Karpas-422 (cell line): ENCODE measurements at regions not wholly inside any gene's neighbourhood (a gene's known extent, or its start where the extent isn't known, plus 50 kb on each side); places are given as distances from the start of the nearest gene placed in this dataset.
"Not testable (repeated sequence)": the region's sequence is repeated elsewhere in the genome, so short reads cannot be mapped to it uniquely, and the experiment has no call there.

ENCODE experiments used
- DNase-seq: peaks from one replicate; pipeline ENCODE4 v3.0.0-alpha.2; 2015
- H2AFZ ChIP-seq: fragments of 200-600 bp; sonication (generic); 2 replicates; pipeline ENCODE4 v1.6.1; 2014; ENCODE audit warnings: antibody characterized with exemption, low read length, mixed read lengths
- H3K27ac ChIP-seq: fragments of 200-600 bp; sonication (generic); 2 replicates; pipeline ENCODE4 v1.5.1; 2014; ENCODE audit warnings: mild to moderate bottlenecking, low read length, moderate library complexity
- H3K27me3 ChIP-seq: fragments of 200-600 bp; sonication (generic); 2 replicates; pipeline ENCODE4 v1.6.1; 2014; ENCODE audit warnings: low read length, mixed read lengths
- H3K36me3 ChIP-seq: fragments of 200-600 bp; sonication (generic); 2 replicates; pipeline ENCODE4 v1.6.1; 2014; ENCODE audit warnings: low read length, mixed read lengths; ENCODE audit not compliant: insufficient read depth
- H3K4me1 ChIP-seq: fragments of 200-600 bp; sonication (generic); 2 replicates; pipeline ENCODE4 v1.6.1; 2014; ENCODE audit warnings: mild to moderate bottlenecking, low read length, mixed read lengths
- H3K4me2 ChIP-seq: fragments of 200-600 bp; sonication (generic); 2 replicates; pipeline ENCODE4 v1.6.1; 2014; ENCODE audit warnings: low read length, low read depth, mild to moderate bottlenecking; ENCODE audit not compliant: poor library complexity, severe bottlenecking
- H3K4me3 ChIP-seq: fragments of 200-600 bp; sonication (generic); 2 replicates; pipeline ENCODE4 v1.5.1; 2014; ENCODE audit warnings: mild to moderate bottlenecking, antibody characterized with exemption, low read length, mixed read lengths
- H3K79me2 ChIP-seq: fragments of 200-600 bp; sonication (generic); 2 replicates; pipeline ENCODE4 v1.6.1; 2014; ENCODE audit warnings: mild to moderate bottlenecking, low read length, mixed read lengths
- H3K9ac ChIP-seq: fragments of 200-600 bp; sonication (generic); 2 replicates; pipeline ENCODE4 v1.6.0; 2014; ENCODE audit warnings: low read length
- H3K9me2 ChIP-seq: fragments of 200-600 bp; sonication (generic), shearing (Covaris generic); replicated peaks from 2 replicates; pipeline ENCODE4 v1.6.0; 2014; ENCODE audit warnings: mild to moderate bottlenecking, low read length, moderate library complexity; ENCODE audit not compliant: insufficient read depth
- H3K9me3 ChIP-seq: fragments of 300-700, 200-600 bp; sonication (generic); 2 replicates; pipeline ENCODE4 v1.6.1; 2014; ENCODE audit warnings: low read length, mixed read lengths
- H4K20me1 ChIP-seq: fragments of 200-600 bp; sonication (generic); 2 replicates; pipeline ENCODE4 v1.6.1; 2014; ENCODE audit warnings: mild to moderate bottlenecking, antibody characterized with exemption, low read length, low read depth; ENCODE audit not compliant: insufficient read depth

DNA sequence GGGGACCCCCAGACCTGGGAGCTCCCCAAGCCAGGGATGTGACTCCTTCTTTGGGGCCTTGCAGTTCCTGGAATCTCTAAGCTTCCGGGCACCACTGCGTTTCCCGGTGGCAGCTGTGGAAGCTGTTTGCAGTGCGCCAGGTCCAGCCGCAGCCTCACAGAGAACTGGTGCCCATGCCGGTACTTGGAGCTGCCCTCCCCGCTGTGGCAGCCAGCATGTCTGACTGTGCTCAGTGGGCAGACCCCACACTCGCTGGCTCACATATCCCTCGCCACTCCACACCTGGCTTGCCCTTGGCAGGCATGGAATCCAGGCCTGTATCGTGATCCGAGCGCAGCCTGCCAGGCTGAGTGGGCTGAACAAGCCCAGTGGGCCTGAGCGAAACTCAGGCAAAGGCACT, 753.2 kb upstream of the PCDH20 start:
- H3K79me2 ChIP-seq: no peaks in the 10 kb centered on the region

DNA sequence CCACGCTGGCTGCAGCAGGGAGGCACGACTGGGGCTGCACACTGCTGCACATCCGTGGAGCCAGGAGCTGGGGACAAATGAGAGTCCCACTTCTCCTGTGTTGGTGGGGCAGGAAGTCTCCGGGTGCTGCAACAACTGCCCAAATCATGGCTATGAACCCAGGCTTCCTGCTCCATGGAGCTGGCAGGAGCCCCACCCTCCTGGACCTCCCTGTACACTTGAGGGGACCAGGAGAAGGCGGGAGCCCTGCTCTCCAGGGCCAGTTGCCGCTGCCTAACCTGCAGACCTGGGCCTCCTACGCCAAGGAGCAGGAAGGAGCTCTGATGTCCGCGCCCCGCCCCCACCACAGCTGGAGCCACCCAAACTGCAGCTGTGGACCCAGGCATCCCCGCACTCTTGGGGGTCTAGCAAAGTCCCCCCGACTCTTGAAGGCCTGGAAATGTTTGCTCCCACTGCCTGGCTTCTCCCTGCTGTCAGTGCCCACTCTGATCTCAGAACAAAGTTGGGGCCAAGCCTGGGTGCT, 752.1 kb upstream of the PCDH20 start:
- H2AFZ ChIP-seq: 0 out of 2 replicates have a peak overlapping the region, but pooled peaks have one; percentile 68
- no peaks in the 10 kb centered on the region for H4K20me1 ChIP-seq

More for the DNA sequence above, 753.2 kb upstream of the PCDH20 start:
- H3K9ac ChIP-seq: no peak overlapping the region
- H3K9me2 ChIP-seq: no peaks in the 10 kb centered on the region
- H3K9me3 ChIP-seq: no peaks in the 10 kb centered on the region
- no peak overlapping the region for H3K4me3 ChIP-seq
- peaks cover 12% of the 10 kb centered on the region for H3K4me1 ChIP-seq
- H3K36me3 ChIP-seq: no peaks in the 10 kb centered on the region
- no peaks in the 10 kb centered on the region for H3K27me3 ChIP-seq
- no peaks in the 10 kb centered on the region for H4K20me1 ChIP-seq
- H3K27ac ChIP-seq: no peak overlapping the region
- no peak for DNase-seq
- peak overlapping the region; percentile 68; the same call in 1 of the 2 replicates for H2AFZ ChIP-seq
- H3K4me2 ChIP-seq: no peak overlapping the region

GRCh38 chr13:62162860-62163259, 747.2 kb upstream of the PCDH20 start:
- Histone ChIP-seq H3K9me2 (no peaks in the 10 kb centered on the region), H3K27me3 (no peaks in the 10 kb centered on the region), H3K9me3 (peaks cover 11% of the 10 kb centered on the region), H4K20me1 (no peaks in the 10 kb centered on the region), H3K27ac (no peak overlapping the region), H2AFZ (peak overlapping the region; percentile 15), H3K79me2 (no peaks in the 10 kb centered on the region), H3K4me3 (no peak overlapping the region), H3K9ac (no peak overlapping the region), H3K36me3 (no peaks in the 10 kb centered on the region), H3K4me1 (no peaks in the 10 kb centered on the region), H3K4me2 (no peak overlapping the region)
- no peak for DNase-seq

More for the DNA sequence above, 752.1 kb upstream of the PCDH20 start:
- no peaks in the 10 kb centered on the region for H3K36me3 ChIP-seq
- no peak overlapping the region for H3K27ac ChIP-seq
- no peak overlapping the region for H3K4me3 ChIP-seq
- no peak for DNase-seq
- no peak overlapping the region for H3K9ac ChIP-seq
- no peak overlapping the region for H3K4me2 ChIP-seq
- no peaks in the 10 kb centered on the region for H3K9me2 ChIP-seq
- H3K9me3 ChIP-seq: peaks cover 5% of the 10 kb centered on the region
- H3K27me3 ChIP-seq: no peaks in the 10 kb centered on the region
- H3K4me1 ChIP-seq: no peaks in the 10 kb centered on the region
- H3K79me2 ChIP-seq: no peaks in the 10 kb centered on the region

DNA sequence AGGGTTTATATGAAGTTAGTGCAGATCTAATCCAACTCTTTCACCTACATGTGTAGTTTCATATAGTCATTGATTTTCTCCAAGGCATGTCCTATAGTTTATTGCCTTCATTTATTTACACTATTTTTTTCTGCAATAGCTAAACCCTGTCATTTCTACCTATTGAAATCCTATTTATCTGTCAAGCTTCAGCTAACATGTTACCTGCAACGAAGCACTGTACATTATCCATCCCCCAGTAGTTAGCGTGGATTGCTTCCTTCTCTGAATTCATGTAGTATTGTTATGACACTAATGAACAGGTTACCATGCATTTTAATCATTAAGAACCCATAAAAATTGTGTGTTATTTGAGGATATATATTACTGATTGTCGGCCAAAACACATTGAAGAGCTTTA, 742.9 kb upstream of the PCDH20 start:
- Histone ChIP-seq H3K4me3 (no peak overlapping the region), H2AFZ (no peak overlapping the region), H3K36me3 (no peaks in the 10 kb centered on the region), H3K9me2 (no peaks in the 10 kb centered on the region), H3K4me2 (no peak overlapping the region), H3K27me3 (no peaks in the 10 kb centered on the region), H3K9ac (no peak overlapping the region), H3K79me2 (no peaks in the 10 kb centered on the region), H3K9me3 (peaks cover 11% of the 10 kb centered on the region), H3K27ac (no peak overlapping the region), H3K4me1 (no peaks in the 10 kb centered on the region), H4K20me1 (no peaks in the 10 kb centered on the region)
- no peak for DNase-seq

DNA sequence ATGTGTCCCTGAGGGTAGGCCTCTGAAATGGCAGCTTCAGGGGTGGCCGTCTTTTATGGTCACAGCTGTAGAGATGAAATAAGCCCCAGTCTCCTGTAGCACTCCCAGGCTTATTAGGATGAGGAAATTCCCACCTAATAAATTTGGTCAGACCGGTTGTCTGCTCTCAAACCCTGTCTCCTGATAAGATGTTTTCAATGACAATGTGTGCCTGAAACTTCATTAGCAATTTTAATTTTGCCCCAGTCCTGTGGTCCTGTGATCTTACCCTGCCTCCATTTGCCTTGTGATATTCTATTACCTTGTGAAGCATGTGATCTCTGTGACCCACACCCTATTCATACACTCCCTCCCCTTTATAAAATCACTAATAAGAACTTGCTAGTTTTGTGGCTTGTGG, 736.1 kb upstream of the PCDH20 start:
- DNase-seq, H3K4me1 ChIP-seq, H3K27ac ChIP-seq, H2AFZ ChIP-seq, H3K36me3 ChIP-seq, H3K9me2 ChIP-seq, H3K4me3 ChIP-seq, H4K20me1 ChIP-seq, H3K27me3 ChIP-seq, H3K4me2 ChIP-seq, H3K79me2 ChIP-seq, H3K9ac ChIP-seq: not testable (repeated sequence)
- peaks cover 14% of the 10 kb centered on the region for H3K9me3 ChIP-seq

GRCh38 chr13:62142048-62142447, 726.4 kb upstream of the PCDH20 start:
- H3K79me2 ChIP-seq: no peaks in the 10 kb centered on the region
- no peak overlapping the region for H3K4me3 ChIP-seq
- no peak overlapping the region for H2AFZ ChIP-seq
- no peak overlapping the region for H3K9ac ChIP-seq
- H3K9me3 ChIP-seq: peaks cover 37% of the 10 kb centered on the region
- H3K36me3 ChIP-seq: 0 out of 2 replicates have a peak, but pooled peaks cover 2% of the 10 kb centered on the region
- H3K9me2 ChIP-seq: no peaks in the 10 kb centered on the region
- no peaks in the 10 kb centered on the region for H4K20me1 ChIP-seq
- no peaks in the 10 kb centered on the region for H3K27me3 ChIP-seq
- DNase-seq: no peak
- no peak overlapping the region for H3K27ac ChIP-seq
- no peaks in the 10 kb centered on the region for H3K4me1 ChIP-seq
- no peak overlapping the region for H3K4me2 ChIP-seq

GRCh38 chr13:62139597-62139996, 723.9 kb upstream of the PCDH20 start:
- H2AFZ ChIP-seq: peak overlapping the region; percentile 17; the same call in 1 of the 2 replicates
- H3K79me2 ChIP-seq: no peaks in the 10 kb centered on the region
- H3K36me3 ChIP-seq: 0 out of 2 replicates have a peak, but pooled peaks cover 2% of the 10 kb centered on the region
- peaks cover 29% of the 10 kb centered on the region for H3K9me3 ChIP-seq
- no peak for DNase-seq
- no peaks in the 10 kb centered on the region for H3K27me3 ChIP-seq
- H3K4me1 ChIP-seq: no peaks in the 10 kb centered on the region
- no peak overlapping the region for H3K27ac ChIP-seq
- no peak overlapping the region for H3K4me2 ChIP-seq
- no peaks in the 10 kb centered on the region for H4K20me1 ChIP-seq
- no peak overlapping the region for H3K9ac ChIP-seq
- H3K9me2 ChIP-seq: no peaks in the 10 kb centered on the region
- no peak overlapping the region for H3K4me3 ChIP-seq

- DNase-seq: no peak
- no peaks in the 10 kb centered on the region for H4K20me1 ChIP-seq
- no peaks in the 10 kb centered on the region for H3K79me2 ChIP-seq
- H3K9me2 ChIP-seq: no peaks in the 10 kb centered on the region
- no peak overlapping the region for H2AFZ ChIP-seq
- no peak overlapping the region for H3K4me3 ChIP-seq
- no peaks in the 10 kb centered on the region for H3K27me3 ChIP-seq
- H3K9ac ChIP-seq: no peak overlapping the region
- peaks cover 22% of the 10 kb centered on the region for H3K9me3 ChIP-seq
- no peak overlapping the region for H3K27ac ChIP-seq
- 0 out of 2 replicates have a peak, but pooled peaks cover 2% of the 10 kb centered on the region for H3K36me3 ChIP-seq
- no peak overlapping the region for H3K4me2 ChIP-seq
- H3K4me1 ChIP-seq: no peaks in the 10 kb centered on the region
These were observed 722.2 kb upstream of the PCDH20 start for GRCh38 chr13:62137629-62138405.
